Activated naive CD8-positive, alpha-beta T cell treated with anti-CD3 and anti-CD28 coated beads, Interleukin-2, amount 50 U/mL, for 16 hours (primary cell): ENCODE measurements at regions not wholly inside any gene's neighbourhood (a gene's known extent, or its start where the extent isn't known, plus 50 kb on each side); places are given as distances from the start of the nearest gene placed in this dataset.

Experiments
- DNase-seq: peaks from one replicate; pipeline ENCODE4 v3.0.0-alpha.2; 2020; ENCODE audit warnings: low read depth, low spot score

DNA sequence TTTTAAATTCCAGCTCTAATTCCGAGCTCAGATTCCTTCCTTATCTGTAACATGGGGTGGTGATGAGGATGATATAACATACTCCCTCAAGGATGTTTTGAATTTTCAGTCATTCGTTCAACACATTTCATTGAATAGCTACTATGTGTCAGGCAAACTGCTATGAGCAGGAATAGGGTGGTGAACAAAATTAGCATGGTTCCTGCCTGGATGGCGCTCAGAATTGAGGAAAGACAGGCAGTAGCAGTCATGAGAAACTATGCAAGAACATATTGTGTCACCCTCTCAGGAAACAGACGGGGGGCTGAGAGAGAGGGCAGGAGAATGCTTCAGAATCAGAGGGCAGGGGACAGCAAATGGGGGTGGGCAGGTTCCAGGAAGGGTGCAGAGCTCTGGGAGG is 265.2 kb downstream of the NSG2 start:
- no peak for DNase-seq

GRCh38 chr5:174311121-174311520 is 265.6 kb downstream of the NSG2 start:
- no peak for DNase-seq

GRCh38 chr5:174311531-174312269 is 266.2 kb downstream of the NSG2 start:
- DNase-seq: peak; percentile 16

GRCh38 chr5:174312270-174312617 is 266.7 kb downstream of the NSG2 start:
- no peak for DNase-seq

GRCh38 chr5:174312641-174313040 is 267.1 kb downstream of the NSG2 start:
- DNase-seq: no peak

GRCh38 chr5:174313615-174314014 is 268.1 kb downstream of the NSG2 start:
- no peak for DNase-seq

GRCh38 chr5:174314261-174314660 is 268.8 kb downstream of the NSG2 start:
- DNase-seq: no peak

GRCh38 chr5:174315471-174315870 is 270.0 kb downstream of the NSG2 start:
- no peak for DNase-seq

DNA sequence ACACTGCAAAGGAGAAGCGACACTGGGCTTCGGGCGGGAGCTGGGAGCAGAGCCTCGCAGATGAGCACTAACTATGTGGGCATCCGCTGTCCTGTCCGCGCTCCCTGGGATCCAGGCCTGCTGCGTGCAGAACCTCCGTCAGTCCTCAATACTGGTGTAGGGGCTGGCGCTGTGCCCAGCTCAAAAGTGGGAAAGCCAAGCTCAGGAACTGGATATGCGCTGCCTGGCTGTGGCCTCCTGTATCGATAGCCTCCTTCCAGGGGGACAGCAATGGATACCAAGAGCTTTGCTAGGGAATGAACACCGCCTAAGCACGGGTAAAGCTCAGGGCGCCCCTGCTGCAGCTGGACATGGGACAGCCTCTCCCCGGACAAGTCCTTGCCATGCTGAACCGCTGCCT is 270.4 kb downstream of the NSG2 start:
- DNase-seq: no peak

DNA sequence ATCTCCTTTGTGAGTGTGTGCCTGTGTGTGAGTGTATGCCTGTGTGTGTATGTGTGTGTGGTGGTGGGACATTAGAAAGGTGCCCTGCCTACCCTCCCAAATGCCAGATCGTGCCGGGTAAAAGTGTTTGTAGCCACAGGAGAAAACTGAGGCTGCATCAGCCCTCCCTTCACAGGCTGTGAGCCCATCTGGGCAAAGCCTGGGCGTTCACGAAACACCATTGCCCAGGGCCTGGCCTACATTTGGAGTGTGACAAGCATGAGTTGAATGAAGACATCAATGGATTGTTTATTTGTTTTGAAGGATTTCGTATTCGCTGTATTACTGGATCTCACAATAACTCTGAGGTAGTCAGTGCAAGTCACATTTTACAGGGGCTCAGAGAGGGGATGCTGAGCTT is 270.8 kb downstream of the NSG2 start:
- DNase-seq: no peak

- no peak for DNase-seq
These were observed 271.9 kb downstream of the NSG2 start for GRCh38 chr5:174317256-174317894.

DNA sequence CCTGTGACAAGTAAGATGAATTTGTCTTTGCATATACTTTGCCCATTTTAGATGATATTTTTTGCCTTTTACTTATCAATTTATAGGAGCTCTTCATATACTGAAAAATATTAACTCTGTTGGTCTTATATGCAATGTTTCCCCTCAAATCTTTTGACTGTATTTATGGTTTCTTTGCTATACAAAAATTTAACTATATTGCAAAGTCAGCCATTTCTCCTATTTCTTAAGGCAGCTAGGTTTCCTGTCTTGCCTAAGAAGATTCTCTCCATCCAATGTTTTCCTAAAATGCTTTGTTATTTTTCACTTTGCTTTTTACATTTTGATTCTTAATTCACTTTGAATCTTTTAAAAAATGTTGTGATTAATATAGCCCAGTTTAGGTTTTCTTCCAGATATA is 273.1 kb downstream of the NSG2 start:
- DNase-seq: no peak

DNA sequence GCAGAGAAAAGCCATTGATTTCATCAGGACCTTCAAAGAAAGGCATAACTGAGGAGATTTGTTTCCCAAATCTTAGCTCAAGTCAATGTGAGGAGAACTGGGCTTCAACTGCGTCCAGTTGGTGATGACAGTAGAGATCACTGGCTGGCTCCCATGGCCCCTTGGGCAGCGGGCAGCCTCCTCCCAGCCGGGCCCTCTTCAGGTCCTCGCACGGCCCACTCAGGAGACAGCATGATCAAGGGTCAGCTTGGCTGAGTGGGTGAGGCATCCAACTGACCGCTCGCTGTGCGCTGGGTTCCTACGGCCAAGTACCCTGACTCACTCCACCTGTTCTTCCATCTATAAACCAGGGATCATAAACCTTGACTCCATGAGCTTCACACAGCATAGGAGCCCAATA is 274.0 kb downstream of the NSG2 start:
- no peak for DNase-seq

DNA sequence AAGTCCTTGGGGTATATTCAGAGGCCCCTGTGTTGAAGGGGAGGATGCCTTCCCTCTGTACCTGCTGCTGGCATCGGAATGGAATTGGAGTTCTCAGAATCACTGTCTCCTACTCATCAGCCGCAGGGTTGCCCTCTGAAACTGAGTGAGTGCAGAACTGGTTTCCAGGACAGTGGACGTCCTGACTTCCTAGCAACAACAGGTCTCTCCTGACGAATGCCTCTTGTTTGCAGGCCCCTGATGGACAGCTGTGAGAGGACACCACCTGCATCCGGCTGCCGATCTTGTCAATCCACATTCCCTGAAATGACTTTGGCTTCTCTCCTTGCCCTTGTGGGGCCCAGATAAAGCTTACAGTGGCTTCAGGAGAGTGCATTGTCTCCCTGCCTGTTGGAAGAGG is 274.5 kb downstream of the NSG2 start:
- DNase-seq: no peak

DNA sequence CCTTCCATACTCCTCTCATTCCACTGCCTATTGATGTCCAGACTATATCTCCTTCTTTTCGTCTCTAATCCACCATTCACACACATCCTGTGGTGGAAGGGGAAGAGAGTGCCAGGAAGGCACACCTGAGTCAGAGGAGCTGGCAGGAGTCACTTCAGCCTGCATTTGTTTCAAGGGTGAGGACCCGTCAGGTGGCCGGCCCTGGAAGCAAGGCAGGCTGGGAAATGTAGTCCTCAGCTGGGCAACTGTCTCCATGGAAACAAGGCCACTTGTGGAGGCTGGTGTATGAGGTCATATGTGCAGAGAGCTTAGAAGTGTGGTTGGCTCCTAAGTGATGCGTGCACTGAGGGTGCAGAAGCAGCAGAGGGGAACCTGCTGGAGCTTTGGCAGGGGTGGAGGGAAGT is 278.4 kb downstream of the NSG2 start:
- DNase-seq: no peak

- DNase-seq: no peak
These were observed 279.2 kb downstream of the NSG2 start for GRCh38 chr5:174324680-174325079.

GRCh38 chr5:174325431-174325830 is 279.9 kb downstream of the NSG2 start:
- DNase-seq: no peak

DNA sequence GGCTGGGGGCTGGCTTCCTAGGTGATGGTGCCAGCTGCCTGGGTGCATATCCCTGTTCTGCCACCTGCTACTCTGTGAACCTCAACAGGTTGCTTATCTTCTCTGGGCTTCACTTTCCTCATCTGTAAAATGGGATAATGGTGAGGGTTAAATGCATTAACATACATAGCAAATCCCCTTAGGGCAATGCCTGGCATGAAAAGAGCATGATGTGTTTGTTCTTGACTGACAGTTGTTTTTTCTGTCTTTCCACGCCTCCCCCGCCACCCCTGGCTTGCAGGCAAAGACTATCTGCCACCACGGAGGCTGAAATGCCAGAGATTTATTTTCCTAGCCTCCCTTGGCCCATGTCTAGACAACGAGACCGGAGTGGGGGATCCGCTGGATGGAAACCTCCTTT is 280.5 kb downstream of the NSG2 start:
- DNase-seq: no peak

DNA sequence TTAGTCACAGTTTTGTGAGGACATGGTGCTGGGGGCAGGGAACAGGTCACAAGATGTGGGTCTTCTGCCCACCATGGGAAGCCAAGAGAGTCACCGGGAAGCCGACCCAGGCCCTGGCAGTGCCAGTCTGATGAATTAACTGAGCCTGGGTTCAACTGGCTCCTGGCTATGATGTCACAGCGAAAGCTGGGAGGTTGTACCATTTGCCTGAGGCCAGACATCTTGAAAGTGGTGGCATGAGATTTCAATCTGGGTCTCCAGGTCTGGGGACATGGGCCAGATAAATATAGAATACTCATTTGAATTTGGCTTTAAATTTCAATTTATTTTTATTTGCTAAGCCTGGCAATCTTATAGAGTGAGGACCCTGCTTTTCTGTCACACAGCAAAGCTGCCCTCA is 280.9 kb downstream of the NSG2 start:
- DNase-seq: no peak

DNA sequence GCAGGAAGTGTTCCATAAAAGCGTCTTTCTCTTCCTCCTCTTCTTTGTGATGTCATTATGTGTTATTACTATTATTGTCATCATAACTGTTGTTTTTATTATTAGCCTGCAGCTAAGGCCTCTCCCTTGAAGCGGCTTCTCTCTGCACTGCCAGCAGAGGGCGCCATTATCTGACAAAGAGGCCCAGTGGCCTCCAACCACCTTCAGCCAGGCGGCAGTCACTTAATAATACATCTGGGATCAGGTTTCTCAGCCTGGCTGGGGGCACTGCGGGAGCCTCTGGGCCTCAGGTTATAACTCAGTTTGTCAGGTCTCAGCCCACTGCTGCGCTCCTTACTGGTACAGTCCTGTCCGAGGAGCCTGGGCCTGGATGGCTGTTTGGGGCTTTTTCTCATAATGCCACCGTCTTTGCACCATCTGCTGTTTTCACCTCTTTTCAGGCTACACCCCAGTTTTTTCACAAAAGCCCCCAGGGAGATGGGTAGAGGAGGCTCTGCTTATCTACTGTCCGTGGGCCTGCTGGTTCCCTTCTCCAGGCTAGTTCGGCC is 281.9 kb downstream of the NSG2 start:
- DNase-seq: no peak

DNA sequence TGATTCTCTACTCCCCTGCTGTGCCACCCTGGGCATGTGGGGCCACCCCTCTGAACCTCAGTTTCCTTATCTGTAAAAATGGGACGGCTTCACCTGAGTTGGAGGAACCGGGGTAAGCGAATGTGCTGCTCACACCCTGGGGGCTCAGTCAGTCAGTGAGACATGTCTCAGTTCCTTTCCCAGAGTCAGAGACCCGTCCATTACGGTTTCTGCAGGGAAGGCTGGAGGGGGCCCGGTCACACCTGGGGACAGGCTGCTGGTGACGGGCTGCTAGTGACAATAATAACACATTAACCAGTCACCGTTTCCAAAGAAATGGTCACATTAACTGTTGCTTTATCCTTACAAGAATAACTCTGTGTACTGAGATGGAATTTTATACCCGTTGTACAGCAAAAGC is 282.4 kb downstream of the NSG2 start:
- DNase-seq: no peak

DNA sequence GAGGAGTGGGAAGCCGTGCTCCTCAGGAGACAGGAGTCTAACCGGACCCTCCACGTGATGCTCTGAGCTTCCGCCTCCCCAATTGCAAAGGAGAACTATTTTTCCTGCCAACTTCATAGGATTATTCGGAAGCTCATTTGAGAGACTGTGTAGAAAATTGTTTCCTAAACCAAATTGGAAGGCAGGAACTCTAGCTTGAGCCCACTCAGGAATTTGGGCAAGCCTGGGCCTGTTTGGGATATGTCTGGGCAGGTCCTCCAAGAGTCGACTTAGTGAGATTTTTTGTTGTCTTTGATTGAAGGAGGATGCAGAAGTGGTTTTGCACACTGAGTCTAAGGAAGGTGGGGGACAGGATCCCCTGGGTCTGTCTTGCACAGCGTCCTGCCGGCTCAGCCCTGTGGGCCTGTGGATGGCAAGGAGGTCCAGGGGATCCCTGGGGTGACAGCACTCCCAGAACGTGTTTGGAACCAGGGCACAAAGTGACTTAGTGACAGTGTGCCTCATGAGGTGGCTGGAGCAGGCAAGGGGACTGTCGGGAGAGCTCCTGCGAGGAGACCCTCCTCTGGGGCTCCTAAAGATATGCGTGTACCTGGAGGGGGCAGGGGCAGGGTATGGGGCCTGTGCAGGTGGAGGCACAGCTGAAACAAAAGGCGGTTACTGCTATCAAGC is 283.3 kb downstream of the NSG2 start:
- no peak for DNase-seq

- DNase-seq: no peak
These were observed 284.2 kb downstream of the NSG2 start for GRCh38 chr5:174329738-174330137.
